ENCODE measurements at regions not wholly inside any gene's neighbourhood (a gene's known extent, or its start where the extent isn't known, plus 50 kb on each side); places are given as distances from the start of the nearest gene placed in this dataset.

DNA sequence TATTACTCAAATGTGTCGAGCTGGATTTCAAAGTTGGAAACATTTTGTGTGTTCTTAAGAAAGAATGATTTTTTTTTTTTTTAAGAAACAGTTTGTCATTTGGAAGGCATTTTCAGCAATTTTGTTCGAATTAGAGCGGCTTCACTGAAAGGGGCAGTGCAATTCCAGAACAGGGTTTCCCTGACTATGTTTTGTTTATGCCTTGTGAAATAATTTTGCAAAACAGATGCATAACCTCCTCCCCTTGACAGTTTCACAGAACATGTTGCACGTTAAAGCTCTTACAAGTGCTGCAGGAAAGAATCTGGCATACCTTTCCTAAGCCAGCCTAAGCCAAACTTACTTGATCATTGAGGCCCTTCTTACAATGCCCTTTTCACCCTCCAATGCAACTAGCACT, 216.0 kb upstream of the SSTR4 start (continued):
- TF ChIP-seq, protein P1, sequence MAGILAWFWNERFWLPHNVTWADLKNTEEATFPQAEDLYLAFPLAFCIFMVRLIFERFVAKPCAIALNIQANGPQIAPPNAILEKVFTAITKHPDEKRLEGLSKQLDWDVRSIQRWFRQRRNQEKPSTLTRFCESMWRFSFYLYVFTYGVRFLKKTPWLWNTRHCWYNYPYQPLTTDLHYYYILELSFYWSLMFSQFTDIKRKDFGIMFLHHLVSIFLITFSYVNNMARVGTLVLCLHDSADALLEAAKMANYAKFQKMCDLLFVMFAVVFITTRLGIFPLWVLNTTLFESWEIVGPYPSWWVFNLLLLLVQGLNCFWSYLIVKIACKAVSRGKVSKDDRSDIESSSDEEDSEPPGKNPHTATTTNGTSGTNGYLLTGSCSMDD (CRISPR knock-in tag; IDR thresholded peaks at IDR 0.05) = no peak
- no peak for TF ChIP-seq MIXL1 (CRISPR knock-in tag; IDR thresholded peaks at IDR 0.05)

DNA sequence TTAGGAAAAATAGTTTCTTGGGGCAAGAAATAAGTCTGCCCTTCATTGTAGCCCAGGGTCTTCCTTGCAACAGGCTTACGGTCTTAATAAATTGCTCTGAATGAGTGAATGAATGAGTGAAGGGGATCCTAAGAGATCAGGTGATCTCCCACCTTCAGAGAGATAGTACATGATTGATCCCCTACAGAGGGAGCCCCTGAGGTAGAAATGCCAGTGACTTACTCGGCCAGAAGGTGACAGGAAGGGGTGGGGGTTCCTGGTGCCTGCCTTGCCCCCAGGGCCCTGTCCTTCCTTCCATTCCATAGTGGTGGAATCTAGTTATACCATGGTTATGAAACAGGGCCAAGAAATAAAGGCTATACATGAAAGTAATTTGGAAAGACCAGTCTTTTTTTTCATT, 215.3 kb upstream of the SSTR4 start:
- no peak overlapping the region for H3K27ac ChIP-seq (ENCODE audit: extremely low read length, insufficient read depth, low read length)
- POLR2A ChIA-PET = no interaction called here
- DNase-seq (ENCODE audit: low spot score) = no peak
- no peaks in the 10 kb centered on the region for H3K79me2 ChIP-seq (ENCODE audit: insufficient read depth, low read length)
- H3K4me3 ChIP-seq (replicated peaks in 1 of 3; ENCODE audit: insufficient read depth in 1 of 3, low read depth in 2 of 3, low read length in 3 of 3) = no peak overlapping the region
- H2AFZ ChIP-seq (ENCODE audit: low read length) = no peak overlapping the region
- WGBS (ENCODE audit: low lambda C conversion rate) = 48% methylated on average over 2 of the region's 2 CpGs
- no peaks in the 10 kb centered on the region for H3K4me1 ChIP-seq (ENCODE audit: insufficient read depth, low read length)
- no peak overlapping the region for H3K4me2 ChIP-seq (ENCODE audit: low read depth, low read length)
- ATAC-seq = no peak
- H3K9ac ChIP-seq (ENCODE audit: insufficient read depth, low read depth, low read length) = no peak overlapping the region
- no peak for FAIRE-seq
- no TSS peak for BruUV-seq (replicated peaks)
- TF ChIP-seq FOXP1 (IDR thresholded peaks at IDR 0.05) (no peak), FOXP1 (CRISPR knock-in tag; IDR thresholded peaks at IDR 0.05) (no peak)
- TF ChIP-seq, protein P2, sequence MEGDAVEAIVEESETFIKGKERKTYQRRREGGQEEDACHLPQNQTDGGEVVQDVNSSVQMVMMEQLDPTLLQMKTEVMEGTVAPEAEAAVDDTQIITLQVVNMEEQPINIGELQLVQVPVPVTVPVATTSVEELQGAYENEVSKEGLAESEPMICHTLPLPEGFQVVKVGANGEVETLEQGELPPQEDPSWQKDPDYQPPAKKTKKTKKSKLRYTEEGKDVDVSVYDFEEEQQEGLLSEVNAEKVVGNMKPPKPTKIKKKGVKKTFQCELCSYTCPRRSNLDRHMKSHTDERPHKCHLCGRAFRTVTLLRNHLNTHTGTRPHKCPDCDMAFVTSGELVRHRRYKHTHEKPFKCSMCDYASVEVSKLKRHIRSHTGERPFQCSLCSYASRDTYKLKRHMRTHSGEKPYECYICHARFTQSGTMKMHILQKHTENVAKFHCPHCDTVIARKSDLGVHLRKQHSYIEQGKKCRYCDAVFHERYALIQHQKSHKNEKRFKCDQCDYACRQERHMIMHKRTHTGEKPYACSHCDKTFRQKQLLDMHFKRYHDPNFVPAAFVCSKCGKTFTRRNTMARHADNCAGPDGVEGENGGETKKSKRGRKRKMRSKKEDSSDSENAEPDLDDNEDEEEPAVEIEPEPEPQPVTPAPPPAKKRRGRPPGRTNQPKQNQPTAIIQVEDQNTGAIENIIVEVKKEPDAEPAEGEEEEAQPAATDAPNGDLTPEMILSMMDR (CRISPR knock-in tag; IDR thresholded peaks at IDR 0.05) = 0 out of 2 replicates have a peak, but pooled peaks have one; percentile 5
- H3K27me3 ChIP-seq (ENCODE audit: control insufficient read depth in 1 of 2, insufficient read depth in 2 of 2, low read length in 2 of 2) = peaks cover 0 to 4% of the 10 kb centered on the region in 2 experiments; a peak in 2 of 5 replicates
- H3K9me3 ChIP-seq (ENCODE audit: low read length) = no peaks in the 10 kb centered on the region
- in situ Hi-C loops (cut with HindIII; ENCODE audit: extremely low pct_ligation_motif_present, low pct_unique_long_range_greater_than_20kb) (no loop called here), intact Hi-C loops (cut with micrococcal nuclease; ENCODE audit: unreplicated experiment) (no loop called here)
- CTCF ChIA-PET (ENCODE audit: low intra/inter-chr PET ratio, low total read pairs) = no interaction called here
- no peaks in the 10 kb centered on the region for H4K20me1 ChIP-seq (ENCODE audit: insufficient read depth, low read length)
- H3K36me3 ChIP-seq (replicated peaks in 1 of 2; ENCODE audit: control insufficient read depth in 1 of 2, insufficient read depth in 2 of 2, low read length in 2 of 2) = no peaks in the 10 kb centered on the region

Measured in HepG2 (cell line).